H1 (cell line): ENCODE measurements at regions not wholly inside any gene's neighbourhood (a gene's known extent, or its start where the extent isn't known, plus 50 kb on each side); places are given as distances from the start of the nearest gene placed in this dataset.

ENCODE experiments used
- CTCF ChIA-PET: fragments of 300-600 bp; sonication (Branson Sonifier 250); formaldehyde crosslinking; loops from one replicate; lab custom pipeline; 2021; ENCODE audit not compliant: partially characterized antibody; lab: Charles Lee
- POLR2A ChIA-PET: fragments of 300-600 bp; sonication (Branson Sonifier 250); formaldehyde crosslinking; loops from one replicate; lab custom pipeline; 2021; ENCODE audit warnings: inconsistent platforms; ENCODE audit not compliant: partially characterized antibody; lab: Charles Lee
- DNase-seq, 2 experiments: peaks; one replicate each; pipeline versions ENCODE4 v3.0.0 to v3.0.0-alpha.2; 2010 to 2022; ENCODE audit warnings: low spot score in 2 of 2, low read depth in 1 of 2, mixed read lengths in 1 of 2
- FAIRE-seq: peaks from 2 replicates; lab custom pipeline; 2011; peaks lifted over from hg19 to GRCh38; lab: Jason Lieb, UNC
- H2AFZ ChIP-seq: 2 replicates; pipeline ENCODE4 v1.8.1; 2012; ENCODE audit warnings: low read length, inconsistent platforms
- H2AK5ac ChIP-seq: 2 replicates; pipeline ENCODE4 v1.6.1; 2013; ENCODE audit warnings: low read depth, low read length
- H2BK120ac ChIP-seq: replicated peaks from 2 replicates; pipeline ENCODE3; 2013; ENCODE audit warnings: low read depth, low read length, inconsistent platforms
- H2BK12ac ChIP-seq: 2 replicates; pipeline ENCODE4 v1.6.1; 2013; ENCODE audit warnings: low read depth, low read length
- H2BK15ac ChIP-seq: 2 replicates; pipeline ENCODE4 v1.6.1; 2013; ENCODE audit warnings: low read length
- H2BK20ac ChIP-seq: 2 replicates; pipeline ENCODE4 v1.6.1; 2013; ENCODE audit warnings: low read length
- H2BK5ac ChIP-seq: 2 replicates; pipeline ENCODE4 v1.6.1; 2013; ENCODE audit warnings: low read depth, low read length
- H3K14ac ChIP-seq: 2 replicates; pipeline ENCODE4 v1.6.1; 2013; ENCODE audit warnings: inconsistent platforms; ENCODE audit not compliant: insufficient read length
- H3K18ac ChIP-seq: 2 replicates; pipeline ENCODE4 v1.6.1; 2013; ENCODE audit warnings: low read length; ENCODE audit errors: extremely low read depth
- H3K23ac ChIP-seq: 2 replicates; pipeline ENCODE4 v1.6.1; 2013; ENCODE audit warnings: inconsistent platforms; ENCODE audit not compliant: insufficient read length
- H3K23me2 ChIP-seq: 2 replicates; pipeline ENCODE4 v1.6.1; 2013; ENCODE audit warnings: low read depth, low read length
- H3K27ac ChIP-seq: 2 replicates; pipeline ENCODE4 v1.6.1; 2011; ENCODE audit warnings: low read depth, low read length, inconsistent platforms
- H3K27me3 ChIP-seq, 4 experiments: replicated peaks in 1 of 4; 1 replicate in 1 of 4; 2 replicates in 3 of 4; pipeline versions ENCODE4 v1.6.1 to v1.8.1; 2011 to 2013; ENCODE audit warnings: low read length in 3 of 4, mild to moderate bottlenecking in 3 of 4, inconsistent platforms in 2 of 4, mixed read lengths in 2 of 4, moderate library complexity in 1 of 4; ENCODE audit not compliant: control insufficient read depth in 3 of 4, insufficient read depth in 3 of 4; ENCODE audit errors: extremely low read depth in 1 of 4
- H3K36me3 ChIP-seq, 4 experiments: 2 replicates each; pipeline versions ENCODE4 v1.6.1 to v1.8.1; 2011 to 2013; ENCODE audit warnings: mild to moderate bottlenecking in 4 of 4, low read length in 3 of 4, moderate library complexity in 2 of 4, control low read depth in 1 of 4, inconsistent platforms in 1 of 4; ENCODE audit not compliant: insufficient read depth in 4 of 4, control insufficient read depth in 2 of 4
- H3K4ac ChIP-seq: replicated peaks from 2 replicates; pipeline ENCODE3; 2013; ENCODE audit warnings: low read length, low read depth, mixed read lengths, inconsistent platforms; ENCODE audit not compliant: insufficient read length
- H3K4me1 ChIP-seq, 4 experiments: replicated peaks in 1 of 4; 1 replicate in 1 of 4; 2 replicates in 3 of 4; pipeline versions ENCODE4 v1.6.1 to v1.8.1; 2011 to 2013; ENCODE audit warnings: low read length in 3 of 4, inconsistent platforms in 2 of 4, mixed read lengths in 1 of 4; ENCODE audit not compliant: insufficient read depth in 4 of 4, control insufficient read depth in 3 of 4
- H3K4me2 ChIP-seq, 2 experiments: 2 replicates each; pipeline versions ENCODE4 v1.6.1 to v1.8.1; 2011 to 2013; ENCODE audit warnings: low read depth in 2 of 2, low read length in 2 of 2, control low read depth in 1 of 2, inconsistent platforms in 1 of 2, mild to moderate bottlenecking in 1 of 2; ENCODE audit not compliant: insufficient read depth in 1 of 2
- H3K4me3 ChIP-seq, 4 experiments: fragments of 200-600, 300-600 bp in 1 of 4; sonication (generic), shearing (Covaris generic), sonication (Bioruptor Twin) in 1 of 4; 2 replicates each; pipeline versions ENCODE4 v1.5.1 to v1.8.1; 2011 to 2016; ENCODE audit warnings: low read length in 4 of 4, low read depth in 3 of 4, control low read depth in 2 of 4, inconsistent platforms in 2 of 4, mild to moderate bottlenecking in 2 of 4, mixed read lengths in 1 of 4, moderate library complexity in 1 of 4; ENCODE audit not compliant: insufficient read depth in 2 of 4; ENCODE audit errors: extremely low read depth in 1 of 4
- H3K56ac ChIP-seq: replicated peaks from 2 replicates; pipeline ENCODE3; 2013; ENCODE audit warnings: low read depth, mild to moderate bottlenecking, mixed read lengths, low read length, inconsistent platforms; ENCODE audit not compliant: insufficient read length
- H3K79me1 ChIP-seq: 2 replicates; pipeline ENCODE4 v1.6.1; 2013; ENCODE audit warnings: low read depth, low read length, control low read depth
- H3K79me2 ChIP-seq, 2 experiments: 2 replicates each; pipeline versions ENCODE4 v1.6.1 to v1.8.1; 2012 to 2013; ENCODE audit warnings: low read length in 2 of 2, mild to moderate bottlenecking in 2 of 2, inconsistent platforms in 1 of 2; ENCODE audit not compliant: insufficient read depth in 2 of 2, control insufficient read depth in 1 of 2
- H3K9ac ChIP-seq, 4 experiments: replicated peaks in 1 of 4; 1 replicate in 1 of 4; 2 replicates in 3 of 4; pipeline versions ENCODE4 v1.6.1 to v1.8.1; 2011 to 2013; ENCODE audit warnings: low read depth in 3 of 4, low read length in 3 of 4, control low read depth in 2 of 4, mild to moderate bottlenecking in 2 of 4, moderate library complexity in 2 of 4, inconsistent platforms in 1 of 4; ENCODE audit errors: extremely low read depth in 1 of 4
- H3K9me3 ChIP-seq, 2 experiments: 2 replicates each; pipeline versions ENCODE4 v1.6.1 to v1.8.1; 2012 to 2013; ENCODE audit warnings: mild to moderate bottlenecking in 2 of 2, moderate library complexity in 2 of 2, control low read depth in 1 of 2, inconsistent platforms in 1 of 2, low read depth in 1 of 2, low read length in 1 of 2, mixed read lengths in 1 of 2; ENCODE audit not compliant: insufficient read depth in 2 of 2
- H4K20me1 ChIP-seq, 2 experiments: replicated peaks in 1 of 2; 2 replicates each; pipeline versions ENCODE3 to v1.8.1; 2011 to 2013; ENCODE audit warnings: inconsistent platforms in 2 of 2, low read length in 2 of 2, mild to moderate bottlenecking in 1 of 2; ENCODE audit not compliant: insufficient read depth in 2 of 2, control insufficient read depth in 1 of 2
- H4K5ac ChIP-seq: 2 replicates; pipeline ENCODE4 v1.6.1; 2013; ENCODE audit warnings: low read length, low read depth, mixed read lengths, inconsistent platforms; ENCODE audit not compliant: insufficient read length
- H4K8ac ChIP-seq: 2 replicates; pipeline ENCODE4 v1.8.0; 2013; ENCODE audit warnings: mild to moderate bottlenecking, moderate library complexity, low read length, inconsistent platforms; ENCODE audit not compliant: insufficient read depth; ENCODE audit errors: extremely low read depth
- H4K91ac ChIP-seq: replicated peaks from 2 replicates; pipeline ENCODE3; 2013; ENCODE audit warnings: low read length, mixed read lengths, inconsistent platforms; ENCODE audit not compliant: insufficient read length
- EZH2 ChIP-seq: fragments of 200-600 bp; sonication (generic); IDR thresholded peaks from 2 replicates; pipeline ENCODE4 v1.7.1; 2012; ENCODE audit warnings: low read depth, mild to moderate bottlenecking, moderate library complexity, low read length, inconsistent platforms; ENCODE audit not compliant: severe bottlenecking
- KDM5A ChIP-seq: fragments of 200-600 bp; IDR thresholded peaks from 2 replicates; pipeline ENCODE4 v1.7.1; 2012; ENCODE audit warnings: mild to moderate bottlenecking, low read length, inconsistent platforms, mixed read lengths
- NANOG ChIP-seq: IDR thresholded peaks from 2 replicates; pipeline ENCODE4 v1.6.1; 2011; ENCODE audit warnings: low read length, low read depth, mild to moderate bottlenecking, inconsistent platforms; ENCODE audit not compliant: insufficient read depth, poor library complexity, severe bottlenecking
- WGBS, 2 experiments: shearing (Covaris generic) in 1 of 2; methylation state at CpG; one replicate each; pipeline versions ENCODE4 v1.1.6 to v1.1.7; 2013 to 2015; ENCODE audit warnings: low lambda C conversion rate in 2 of 2, mixed read lengths in 2 of 2, inconsistent platforms in 1 of 2, low coverage in 1 of 2, missing lambda C conversion rate in 1 of 2; ENCODE audit not compliant: insufficient replicate concordance in 2 of 2, insufficient coverage in 1 of 2, insufficient read length in 1 of 2; ENCODE audit errors: extremely low coverage in 1 of 2, missing lambda C conversion rate in 1 of 2; 5-methylcytosine and 5-hydroxymethylcytosine counted together
- TF ChIP-seq, protein P1 (sequence below), 3 experiments: IDR thresholded peaks; 1 replicate in 2 of 3; 2 replicates in 1 of 3; pipeline versions ENCODE4 v1.5.1 to v1.6.1; 2011; ENCODE audit warnings: low read length in 3 of 3, mild to moderate bottlenecking in 3 of 3, inconsistent platforms in 2 of 3, low read depth in 1 of 3, moderate library complexity in 1 of 3; ENCODE audit not compliant: insufficient read depth in 1 of 3; ENCODE audit errors: control extremely low read depth in 1 of 3
- TF ChIP-seq, protein P2 (sequence below): IDR thresholded peaks from 2 replicates; pipeline ENCODE4 v1.6.1; 2012; ENCODE audit warnings: inconsistent platforms

DNA sequence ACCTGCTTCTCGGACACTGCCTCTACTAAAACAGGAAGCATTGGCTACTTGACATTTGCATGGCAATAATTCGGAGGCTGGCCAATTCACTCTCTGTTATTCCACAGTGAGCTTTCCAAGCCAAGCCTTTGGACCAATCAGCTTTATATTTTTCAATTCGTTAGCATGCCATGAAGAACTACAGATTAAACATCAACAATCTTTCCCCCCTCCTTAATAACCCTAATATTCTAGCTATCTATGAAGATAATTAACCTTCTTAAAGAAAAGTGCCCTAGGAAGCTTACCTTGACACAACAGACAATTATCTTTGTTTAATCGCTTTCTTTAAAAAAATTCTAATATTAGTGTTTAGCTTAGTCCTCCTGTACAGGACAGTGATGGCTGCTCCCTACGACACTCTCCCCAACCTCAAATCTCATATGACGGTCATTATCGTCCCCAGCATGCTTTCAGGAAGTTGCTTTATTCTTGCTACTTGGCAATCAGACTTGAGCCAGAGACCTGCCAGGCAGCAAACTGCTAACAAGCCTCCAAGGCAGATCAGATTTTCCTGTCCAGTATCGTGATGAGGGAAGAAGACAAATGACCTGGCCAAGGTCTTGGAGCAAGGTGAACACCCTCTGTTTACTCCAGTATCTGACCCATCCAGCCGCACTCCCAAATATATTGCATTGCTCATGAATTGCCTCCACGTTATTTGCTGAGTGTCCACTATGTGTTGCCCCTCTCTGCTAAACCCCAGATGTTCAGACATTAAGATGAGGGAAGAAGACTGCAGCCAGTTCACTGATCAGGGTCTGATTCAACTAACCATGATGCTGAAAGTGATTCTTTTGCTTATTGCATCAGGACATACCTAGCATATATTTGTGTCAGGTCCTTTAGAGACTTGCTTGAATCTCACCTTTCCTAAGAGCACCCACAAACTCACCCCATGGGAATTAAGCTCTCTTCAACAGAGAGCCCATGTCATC, 68.1 kb upstream of the LPP start:
- Histone ChIP-seq H3K4me1 (no peaks in the 10 kb centered on the region), H3K4me2 (no peak overlapping the region), H2BK120ac (no peak overlapping the region), H3K27ac (no peak overlapping the region), H4K5ac (no peak overlapping the region), H3K9me3 (0 out of 4 replicates have a peak, but pooled peaks cover 3% of the 10 kb centered on the region in 2 experiments), H2BK15ac (no peak overlapping the region), H2BK20ac (no peak overlapping the region), H3K79me1 (no peaks in the 10 kb centered on the region), H3K27me3 (no peaks in the 10 kb centered on the region), H4K91ac (no peak overlapping the region), H2AK5ac (no peak overlapping the region), H3K9ac (no peak overlapping the region), H3K4ac (no peak overlapping the region), H2BK12ac (no peak overlapping the region), H2AFZ (no peak overlapping the region; the same call in 1 of the 2 replicates), H3K23ac (no peak overlapping the region), H2BK5ac (no peak overlapping the region), H3K56ac (no peak overlapping the region), H3K23me2 (no peaks in the 10 kb centered on the region), H3K79me2 (no peaks in the 10 kb centered on the region), H3K18ac (no peak overlapping the region), H4K8ac (no peak overlapping the region), H3K14ac (no peak overlapping the region), H4K20me1 (no peaks in the 10 kb centered on the region), H3K36me3 (no peaks in the 10 kb centered on the region), H3K4me3 (no peak overlapping the region)
- TF ChIP-seq, protein P1, sequence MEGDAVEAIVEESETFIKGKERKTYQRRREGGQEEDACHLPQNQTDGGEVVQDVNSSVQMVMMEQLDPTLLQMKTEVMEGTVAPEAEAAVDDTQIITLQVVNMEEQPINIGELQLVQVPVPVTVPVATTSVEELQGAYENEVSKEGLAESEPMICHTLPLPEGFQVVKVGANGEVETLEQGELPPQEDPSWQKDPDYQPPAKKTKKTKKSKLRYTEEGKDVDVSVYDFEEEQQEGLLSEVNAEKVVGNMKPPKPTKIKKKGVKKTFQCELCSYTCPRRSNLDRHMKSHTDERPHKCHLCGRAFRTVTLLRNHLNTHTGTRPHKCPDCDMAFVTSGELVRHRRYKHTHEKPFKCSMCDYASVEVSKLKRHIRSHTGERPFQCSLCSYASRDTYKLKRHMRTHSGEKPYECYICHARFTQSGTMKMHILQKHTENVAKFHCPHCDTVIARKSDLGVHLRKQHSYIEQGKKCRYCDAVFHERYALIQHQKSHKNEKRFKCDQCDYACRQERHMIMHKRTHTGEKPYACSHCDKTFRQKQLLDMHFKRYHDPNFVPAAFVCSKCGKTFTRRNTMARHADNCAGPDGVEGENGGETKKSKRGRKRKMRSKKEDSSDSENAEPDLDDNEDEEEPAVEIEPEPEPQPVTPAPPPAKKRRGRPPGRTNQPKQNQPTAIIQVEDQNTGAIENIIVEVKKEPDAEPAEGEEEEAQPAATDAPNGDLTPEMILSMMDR (IDR thresholded peaks at IDR 0.05; ENCODE audit: control extremely low read depth in 1 of 3, insufficient read depth in 1 of 3, low read depth in 1 of 3, low read length in 3 of 3) = no peak
- TF ChIP-seq EZH2 = no peak
- TF ChIP-seq, protein P2, sequence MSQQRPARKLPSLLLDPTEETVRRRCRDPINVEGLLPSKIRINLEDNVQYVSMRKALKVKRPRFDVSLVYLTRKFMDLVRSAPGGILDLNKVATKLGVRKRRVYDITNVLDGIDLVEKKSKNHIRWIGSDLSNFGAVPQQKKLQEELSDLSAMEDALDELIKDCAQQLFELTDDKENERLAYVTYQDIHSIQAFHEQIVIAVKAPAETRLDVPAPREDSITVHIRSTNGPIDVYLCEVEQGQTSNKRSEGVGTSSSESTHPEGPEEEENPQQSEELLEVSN = no peak
- no peak for TF ChIP-seq KDM5A
- no peak for TF ChIP-seq NANOG
- DNase-seq = no peak
- ChIA-PET POLR2A (no interaction called here), CTCF (interaction anchor here (0.6 to 1.7 kb wide), 10 partner anchors 10 to 866 kb away, joined by 3 to 6 read pairs (median 3); partner anchors contain the start of gene BCL6)
- no peak for FAIRE-seq
- 90% methylated on average over 10 of the region's 10 CpGs; no CpG with 5 or more reads in 1 of the 2 experiments for WGBS, 2 experiments
